Tibial nerve (tissue), 4 donors: ENCODE measurements at regions not wholly inside any gene's neighbourhood (a gene's known extent, or its start where the extent isn't known, plus 50 kb on each side); places are given as distances from the start of the nearest gene placed in this dataset.

ENCODE experiments used
- DNase-seq, 2 donors: peaks; one replicate each; pipeline ENCODE4 v3.0.0-alpha.2; 2019; ENCODE audit warnings: low spot score in 2 of 2
- H3K27ac ChIP-seq, 4 donors: fragments of 200-600 bp; sonication (generic) in 3 of 4; one replicate each; pipeline ENCODE4 v1.5.1; 2017 to 2019; ENCODE audit warnings: mild to moderate bottlenecking in 1 of 4
- H3K27me3 ChIP-seq, 2 donors: fragments of 200-600 bp; sonication (generic) in 1 of 2; one replicate each; pipeline versions ENCODE4 v1.5.1 to v1.6.0; 2017 to 2019
- H3K36me3 ChIP-seq, 3 donors: fragments of 200-600 bp; sonication (generic); one replicate each; pipeline ENCODE4 v1.5.1; 2018 to 2019
- H3K4me1 ChIP-seq, 4 donors: fragments of 200-600 bp; sonication (generic) in 3 of 4; one replicate each; pipeline ENCODE4 v1.5.1; 2017 to 2019
- H3K4me3 ChIP-seq, 4 donors: fragments of 200-600 bp; sonication (generic) in 3 of 4; one replicate each; pipeline ENCODE4 v1.5.1; 2017 to 2019; ENCODE audit warnings: mild to moderate bottlenecking in 1 of 4, moderate library complexity in 1 of 4
- H3K9me3 ChIP-seq, 4 donors: fragments of 200-600 bp; sonication (generic) in 3 of 4; one replicate each; pipeline ENCODE4 v1.5.1; 2017 to 2019
- EP300 ChIP-seq, 2 donors: sonication (generic); formaldehyde crosslinking; IDR thresholded peaks; one replicate each; pipeline ENCODE4 v1.6.1; 2017; ENCODE audit warnings: antibody characterized with exemption in 2 of 2, mild to moderate bottlenecking in 1 of 2
- POLR2A ChIP-seq, 2 donors: fragments of 450-650 bp; IDR thresholded peaks; one replicate each; pipeline ENCODE4 v1.6.1; 2017; ENCODE audit warnings: antibody characterized with exemption in 2 of 2, mild to moderate bottlenecking in 2 of 2, moderate library complexity in 2 of 2
- WGBS, 2 donors: methylation state at CpG; one replicate each; pipeline ENCODE4 v1.1.5; 2018; 5-methylcytosine and 5-hydroxymethylcytosine counted together
- TF ChIP-seq, protein P1 (sequence below), 5 experiments: fragments of 200-600 bp in 3 of 5; fragments of 450-650 bp in 2 of 5; sonication (generic) in 3 of 5; IDR thresholded peaks; one replicate each; pipeline ENCODE4 v1.5.1; 2016 to 2019; ENCODE audit warnings: antibody characterized with exemption in 5 of 5, mild to moderate bottlenecking in 3 of 5, moderate library complexity in 2 of 5

DNA sequence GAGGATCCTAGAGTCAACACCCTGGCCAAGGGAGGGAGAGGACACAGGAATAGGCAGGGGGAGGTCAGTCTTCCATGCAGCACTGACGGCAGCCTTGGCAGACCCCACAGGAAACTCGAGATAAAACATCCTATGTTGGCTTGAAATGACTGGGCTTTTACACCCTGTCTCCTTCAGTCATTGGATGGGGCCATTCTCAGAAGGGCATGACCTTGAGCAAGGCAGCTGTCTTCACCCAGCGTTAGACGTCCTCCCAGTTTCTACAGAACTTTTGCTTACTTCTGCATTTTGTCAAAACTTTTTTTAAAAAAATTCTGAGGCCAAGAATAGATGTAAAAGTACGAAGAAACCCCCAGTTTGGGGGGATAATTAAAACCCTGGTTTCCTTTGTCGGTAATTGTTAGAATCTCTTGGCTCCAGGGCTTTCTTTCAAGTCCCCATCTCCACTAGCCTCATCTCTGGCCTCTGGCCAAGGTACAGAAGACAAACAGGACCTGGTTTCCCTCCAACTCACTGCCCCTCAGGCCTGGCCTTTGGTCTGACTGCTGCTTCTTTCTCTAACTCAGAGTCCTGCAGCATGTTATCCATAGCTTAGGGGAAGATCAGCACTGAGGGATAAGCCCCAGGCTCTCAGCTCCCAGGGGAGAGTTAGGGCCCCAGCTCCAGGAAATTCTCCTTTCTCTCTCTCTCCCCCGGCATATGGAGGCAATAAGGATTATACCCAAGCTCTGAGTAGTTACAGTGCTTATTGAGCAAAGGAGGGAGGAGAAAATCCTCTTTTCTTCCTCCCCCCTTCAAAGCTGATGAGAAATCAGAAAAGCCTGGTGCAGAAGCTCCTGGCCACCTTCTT, 51.6 kb upstream of the KCND3 start:
- no peak for DNase-seq
- Histone ChIP-seq H3K36me3 (no peaks in the 10 kb centered on the region), H3K4me3 (no peak overlapping the region), H3K9me3 (no peaks in the 10 kb centered on the region), H3K27ac (no peak overlapping the region), H3K4me1 (no peaks in the 10 kb centered on the region), H3K27me3 (no peaks in the 10 kb centered on the region)
- 26 to 35% methylated on average over 7 of the region's 7 CpGs for WGBS, 2 donors
- TF ChIP-seq POLR2A (IDR thresholded peaks at IDR 0.05): no peak
- TF ChIP-seq, protein P1, sequence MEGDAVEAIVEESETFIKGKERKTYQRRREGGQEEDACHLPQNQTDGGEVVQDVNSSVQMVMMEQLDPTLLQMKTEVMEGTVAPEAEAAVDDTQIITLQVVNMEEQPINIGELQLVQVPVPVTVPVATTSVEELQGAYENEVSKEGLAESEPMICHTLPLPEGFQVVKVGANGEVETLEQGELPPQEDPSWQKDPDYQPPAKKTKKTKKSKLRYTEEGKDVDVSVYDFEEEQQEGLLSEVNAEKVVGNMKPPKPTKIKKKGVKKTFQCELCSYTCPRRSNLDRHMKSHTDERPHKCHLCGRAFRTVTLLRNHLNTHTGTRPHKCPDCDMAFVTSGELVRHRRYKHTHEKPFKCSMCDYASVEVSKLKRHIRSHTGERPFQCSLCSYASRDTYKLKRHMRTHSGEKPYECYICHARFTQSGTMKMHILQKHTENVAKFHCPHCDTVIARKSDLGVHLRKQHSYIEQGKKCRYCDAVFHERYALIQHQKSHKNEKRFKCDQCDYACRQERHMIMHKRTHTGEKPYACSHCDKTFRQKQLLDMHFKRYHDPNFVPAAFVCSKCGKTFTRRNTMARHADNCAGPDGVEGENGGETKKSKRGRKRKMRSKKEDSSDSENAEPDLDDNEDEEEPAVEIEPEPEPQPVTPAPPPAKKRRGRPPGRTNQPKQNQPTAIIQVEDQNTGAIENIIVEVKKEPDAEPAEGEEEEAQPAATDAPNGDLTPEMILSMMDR (IDR thresholded peaks at IDR 0.05): no peak
- no peak for TF ChIP-seq EP300 (IDR thresholded peaks at IDR 0.05)

GRCh38 chr1:112043901-112044300, 54.4 kb upstream of the KCND3 start:
- Histone ChIP-seq H3K4me1 (no peaks in the 10 kb centered on the region), H3K9me3 (no peaks in the 10 kb centered on the region), H3K4me3 (no peak overlapping the region), H3K27ac (no peak overlapping the region), H3K36me3 (no peaks in the 10 kb centered on the region), H3K27me3 (no peaks in the 10 kb centered on the region)
- DNase-seq: no peak
- TF ChIP-seq, protein P1 (IDR thresholded peaks at IDR 0.05): no peak
- no peak for TF ChIP-seq EP300 (IDR thresholded peaks at IDR 0.05)
- TF ChIP-seq POLR2A (IDR thresholded peaks at IDR 0.05): no peak

- WGBS, 2 donors: 68 to 75% methylated on average over 3 of the region's 3 CpGs
- Histone ChIP-seq H3K4me3 (no peak overlapping the region), H3K36me3 (no peaks in the 10 kb centered on the region), H3K27me3 (no peaks in the 10 kb centered on the region), H3K27ac (no peak overlapping the region), H3K9me3 (no peaks in the 10 kb centered on the region), H3K4me1 (no peaks in the 10 kb centered on the region)
- TF ChIP-seq EP300 (IDR thresholded peaks at IDR 0.05) (no peak), POLR2A (IDR thresholded peaks at IDR 0.05) (no peak)
- TF ChIP-seq, protein P1 (IDR thresholded peaks at IDR 0.05): no peak
- no peak for DNase-seq
Measured at GRCh38 chr1:112044745-112045144, 55.3 kb upstream of the KCND3 start.

- 79 to 86% methylated on average over 2 of the region's 2 CpGs for WGBS, 2 donors
- Histone ChIP-seq H3K4me3 (no peak overlapping the region), H3K4me1 (no peaks in the 10 kb centered on the region), H3K27me3 (no peaks in the 10 kb centered on the region), H3K9me3 (no peaks in the 10 kb centered on the region), H3K36me3 (no peaks in the 10 kb centered on the region), H3K27ac (no peak overlapping the region)
- no peak for DNase-seq
- TF ChIP-seq POLR2A (IDR thresholded peaks at IDR 0.05): no peak
- TF ChIP-seq, protein P1 (IDR thresholded peaks at IDR 0.05): no peak
- no peak for TF ChIP-seq EP300 (IDR thresholded peaks at IDR 0.05)
Measured at GRCh38 chr1:112046630-112047029, 57.2 kb upstream of the KCND3 start.

GRCh38 chr1:112048421-112048820, 59.0 kb upstream of the KCND3 start:
- no peak for DNase-seq
- no peaks in the 10 kb centered on the region for H3K9me3 ChIP-seq
- WGBS, 2 donors: 81 to 83% methylated on average over 1 of the region's 1 CpG
- H3K4me3 ChIP-seq: no peak overlapping the region
- no peaks in the 10 kb centered on the region for H3K36me3 ChIP-seq
- H3K27ac ChIP-seq: no peak overlapping the region
- no peaks in the 10 kb centered on the region for H3K27me3 ChIP-seq
- no peaks in the 10 kb centered on the region for H3K4me1 ChIP-seq
- TF ChIP-seq, protein P1 (IDR thresholded peaks at IDR 0.05): no peak
- TF ChIP-seq POLR2A (IDR thresholded peaks at IDR 0.05) (no peak), EP300 (IDR thresholded peaks at IDR 0.05) (no peak)
